Mesothelial cell of epicardium (in vitro differentiated cells): ENCODE measurements at regions not wholly inside any gene's neighbourhood (a gene's known extent, or its start where the extent isn't known, plus 50 kb on each side); places are given as distances from the start of the nearest gene placed in this dataset.

Experiments
- DNase-seq, 2 experiments: peaks; one replicate each; pipeline ENCODE4 v3.0.0; 2021; ENCODE audit warnings: low spot score in 2 of 2; ENCODE audit not compliant: unreplicated experiment in 2 of 2
- H3K27ac Mint-ChIP-seq: 2 replicates; pipeline ENCODE4 v1.8.0; 2021; ENCODE audit warnings: mixed read lengths
- H3K27me3 Mint-ChIP-seq: 2 replicates; pipeline ENCODE4 v1.8.0; 2021; ENCODE audit warnings: low read depth, mixed read lengths
- H3K36me3 Mint-ChIP-seq: 2 replicates; pipeline ENCODE4 v1.8.0; 2021; ENCODE audit warnings: mixed read lengths
- H3K4me1 Mint-ChIP-seq: 2 replicates; pipeline ENCODE4 v1.8.0; 2021; ENCODE audit warnings: mixed read lengths
- H3K4me3 Mint-ChIP-seq: 2 replicates; pipeline ENCODE4 v1.8.0; 2021; ENCODE audit warnings: mild to moderate bottlenecking, moderate library complexity, mixed read lengths
- H3K9me3 Mint-ChIP-seq: 2 replicates; pipeline ENCODE4 v1.8.0; 2021; ENCODE audit warnings: mixed read lengths
- TF ChIP-seq, protein P1 (sequence below): fragments of 200-600 bp; sonication (generic); IDR thresholded peaks from one replicate; pipeline ENCODE4 v1.5.0; 2021; ENCODE audit warnings: antibody characterized with exemption; ENCODE audit not compliant: unreplicated experiment

DNA sequence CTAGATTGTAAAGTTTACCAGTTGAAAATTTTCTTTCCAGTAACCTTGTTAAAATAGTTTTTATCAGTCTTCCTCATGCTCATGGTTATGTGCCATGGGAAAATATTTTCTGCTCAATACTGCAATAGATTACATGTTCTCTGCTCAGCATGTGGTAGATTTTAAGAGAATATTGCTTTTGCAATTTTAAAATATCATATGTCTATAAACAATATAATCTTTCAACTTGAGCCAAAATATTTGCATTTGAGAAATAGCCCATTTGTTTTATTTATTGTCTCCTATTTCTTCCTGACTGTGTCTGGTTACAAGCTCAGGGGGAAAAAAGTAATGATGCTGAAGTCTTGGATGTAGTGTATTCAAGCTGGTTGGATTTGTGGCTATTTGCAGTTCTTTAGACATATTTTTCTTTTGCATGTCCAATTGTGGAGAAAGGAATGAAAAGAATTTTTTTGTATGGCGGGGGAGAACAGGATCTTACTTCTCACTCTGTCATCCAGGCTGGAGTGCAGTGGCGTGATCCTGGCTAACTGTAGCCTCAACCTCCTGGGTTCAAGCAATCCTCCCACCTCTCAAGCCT, 342.6 kb upstream of the NAV3 start:
- TF ChIP-seq, protein P1, sequence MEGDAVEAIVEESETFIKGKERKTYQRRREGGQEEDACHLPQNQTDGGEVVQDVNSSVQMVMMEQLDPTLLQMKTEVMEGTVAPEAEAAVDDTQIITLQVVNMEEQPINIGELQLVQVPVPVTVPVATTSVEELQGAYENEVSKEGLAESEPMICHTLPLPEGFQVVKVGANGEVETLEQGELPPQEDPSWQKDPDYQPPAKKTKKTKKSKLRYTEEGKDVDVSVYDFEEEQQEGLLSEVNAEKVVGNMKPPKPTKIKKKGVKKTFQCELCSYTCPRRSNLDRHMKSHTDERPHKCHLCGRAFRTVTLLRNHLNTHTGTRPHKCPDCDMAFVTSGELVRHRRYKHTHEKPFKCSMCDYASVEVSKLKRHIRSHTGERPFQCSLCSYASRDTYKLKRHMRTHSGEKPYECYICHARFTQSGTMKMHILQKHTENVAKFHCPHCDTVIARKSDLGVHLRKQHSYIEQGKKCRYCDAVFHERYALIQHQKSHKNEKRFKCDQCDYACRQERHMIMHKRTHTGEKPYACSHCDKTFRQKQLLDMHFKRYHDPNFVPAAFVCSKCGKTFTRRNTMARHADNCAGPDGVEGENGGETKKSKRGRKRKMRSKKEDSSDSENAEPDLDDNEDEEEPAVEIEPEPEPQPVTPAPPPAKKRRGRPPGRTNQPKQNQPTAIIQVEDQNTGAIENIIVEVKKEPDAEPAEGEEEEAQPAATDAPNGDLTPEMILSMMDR = no peak
- Mint-ChIP-seq H3K27ac (peak overlapping the region; percentile 45), H3K4me1 (peaks cover 28% of the 10 kb centered on the region), H3K9me3 (peaks cover 7% of the 10 kb centered on the region), H3K4me3 (no peak overlapping the region), H3K36me3 (no peaks in the 10 kb centered on the region), H3K27me3 (no peaks in the 10 kb centered on the region)
- DNase-seq = no peak

DNA sequence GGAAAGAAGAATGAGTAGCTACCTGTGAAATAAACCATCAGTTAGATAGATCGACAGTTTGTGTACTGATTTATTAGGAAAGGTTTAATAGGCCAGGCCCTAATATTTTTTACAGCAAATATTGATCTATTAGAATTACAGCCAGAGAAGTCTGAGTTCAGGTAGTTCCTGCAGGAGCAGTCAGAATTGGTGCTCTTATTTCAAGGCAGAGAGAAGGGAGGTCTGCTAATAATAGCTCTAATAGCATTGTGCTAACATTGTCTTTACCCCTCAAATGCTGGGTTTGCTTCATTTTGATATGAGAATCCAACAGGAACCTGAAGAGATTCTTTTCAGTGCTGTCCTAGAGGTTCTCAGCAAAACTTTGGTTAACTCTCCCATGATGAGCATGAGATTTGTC, 343.8 kb upstream of the NAV3 start:
- TF ChIP-seq, protein P1 = no peak
- no peak for DNase-seq
- no peaks in the 10 kb centered on the region for H3K36me3 Mint-ChIP-seq
- H3K4me1 Mint-ChIP-seq = peaks cover 28% of the 10 kb centered on the region
- H3K27me3 Mint-ChIP-seq = peaks cover 3% of the 10 kb centered on the region
- no peak overlapping the region for H3K4me3 Mint-ChIP-seq
- no peak overlapping the region for H3K27ac Mint-ChIP-seq
- H3K9me3 Mint-ChIP-seq = peaks cover 7% of the 10 kb centered on the region

DNA sequence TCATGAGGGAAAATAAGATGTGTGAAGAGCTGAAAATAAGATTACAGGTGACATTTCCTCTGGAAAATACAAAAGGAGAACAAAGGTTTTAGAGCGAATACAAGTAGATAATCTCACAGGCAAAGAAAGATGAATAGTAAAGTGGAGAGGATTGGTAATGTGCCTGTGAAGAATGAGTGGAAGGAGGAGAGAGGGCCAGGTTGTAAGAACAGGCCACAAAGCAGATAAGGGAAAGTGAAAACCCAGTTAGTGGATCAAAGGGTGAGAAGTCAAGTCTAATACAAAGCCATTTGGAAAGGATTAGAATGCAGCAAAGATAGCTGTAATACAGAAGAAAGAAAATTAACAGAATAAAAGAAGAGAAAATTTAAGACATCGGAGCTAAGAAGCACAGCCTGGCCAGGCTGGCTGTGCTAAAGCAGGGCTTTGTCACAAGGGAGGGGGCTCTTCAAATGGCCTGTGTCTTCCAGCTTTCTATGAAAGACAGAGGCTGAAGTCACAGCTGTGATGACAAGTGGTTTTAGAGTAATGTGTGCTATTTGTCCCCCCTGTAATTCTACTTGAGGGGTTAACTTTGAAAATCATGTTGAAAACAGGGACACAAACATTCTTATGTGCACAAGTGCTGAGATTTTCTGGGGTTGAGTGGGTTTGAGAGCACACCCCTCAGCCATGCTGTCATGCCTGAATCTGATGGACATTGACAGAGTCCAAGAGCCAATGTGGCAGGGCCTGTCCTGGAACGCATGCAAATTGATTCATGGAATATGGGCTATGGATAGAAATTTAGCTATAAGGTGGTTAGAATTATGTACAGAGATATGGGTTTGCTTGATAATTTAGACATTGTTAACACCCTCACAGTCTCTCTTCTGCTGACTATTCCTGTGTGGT, 344.5 kb upstream of the NAV3 start:
- TF ChIP-seq, protein P1 = no peak
- Mint-ChIP-seq H3K4me3 (no peak overlapping the region), H3K4me1 (peaks cover 28% of the 10 kb centered on the region), H3K36me3 (no peaks in the 10 kb centered on the region), H3K27me3 (peaks cover 3% of the 10 kb centered on the region), H3K9me3 (peaks cover 7% of the 10 kb centered on the region), H3K27ac (no peak overlapping the region)
- no peak for DNase-seq

DNA sequence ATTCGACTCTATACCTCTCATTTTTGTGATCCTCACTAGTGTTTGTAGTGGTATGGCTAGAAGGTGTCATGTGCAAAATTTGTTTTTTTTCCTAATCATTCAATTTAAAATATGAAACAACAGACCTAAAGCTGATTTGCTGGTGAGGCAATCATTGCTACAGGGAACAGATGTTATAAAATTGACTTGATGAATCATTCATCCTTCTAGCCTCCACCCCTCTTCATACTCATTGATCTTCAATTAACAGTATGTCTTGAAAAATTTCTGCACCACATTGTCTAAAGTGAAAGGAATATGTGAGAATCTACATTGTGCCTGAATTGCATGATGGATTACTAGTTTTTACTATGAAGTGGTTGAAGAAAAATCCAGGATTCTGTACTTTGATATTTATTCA, 349.0 kb upstream of the NAV3 start:
- Mint-ChIP-seq H3K27ac (no peak overlapping the region), H3K36me3 (no peaks in the 10 kb centered on the region), H3K27me3 (peaks cover 5% of the 10 kb centered on the region), H3K4me3 (no peak overlapping the region), H3K9me3 (no peaks in the 10 kb centered on the region), H3K4me1 (peaks cover 8% of the 10 kb centered on the region)
- DNase-seq = no peak
- TF ChIP-seq, protein P1 = no peak

DNA sequence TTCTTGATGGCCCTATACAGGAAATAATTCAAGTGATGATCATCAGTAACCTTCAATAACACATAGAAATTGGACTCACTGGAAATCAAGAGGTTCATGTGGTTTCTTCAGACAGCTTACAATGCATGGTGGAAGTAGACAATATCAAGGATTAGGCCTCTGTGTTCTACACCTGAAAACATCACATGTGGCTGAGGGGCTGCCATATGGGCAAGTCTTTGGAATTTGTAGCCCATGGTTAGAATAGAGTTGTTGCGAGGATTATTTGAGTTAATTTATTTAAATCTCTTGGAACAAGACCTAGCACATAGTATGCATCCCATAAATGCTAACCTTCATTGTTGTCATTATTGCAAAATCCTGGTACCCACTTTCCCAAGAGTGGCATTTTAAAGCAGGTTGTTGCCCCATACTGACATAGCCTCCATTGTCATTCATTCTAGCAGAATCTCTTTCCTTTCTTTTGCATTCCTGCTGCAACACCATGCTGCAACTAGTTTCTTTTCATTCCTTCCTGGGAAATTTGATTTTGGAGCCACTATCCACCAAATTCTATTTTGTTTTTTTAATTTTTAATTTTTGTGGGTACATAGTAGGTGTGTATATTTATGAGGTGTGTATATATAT, 352.7 kb upstream of the NAV3 start:
- no peaks in the 10 kb centered on the region for H3K9me3 Mint-ChIP-seq
- no peak overlapping the region for H3K4me3 Mint-ChIP-seq
- no peaks in the 10 kb centered on the region for H3K36me3 Mint-ChIP-seq
- TF ChIP-seq, protein P1 = no peak
- H3K4me1 Mint-ChIP-seq = no peaks in the 10 kb centered on the region
- no peak for DNase-seq
- no peak overlapping the region for H3K27ac Mint-ChIP-seq
- peaks cover 5% of the 10 kb centered on the region for H3K27me3 Mint-ChIP-seq
